ENCODE measurements at regions not wholly inside any gene's neighbourhood (a gene's known extent, or its start where the extent isn't known, plus 50 kb on each side); places are given as distances from the start of the nearest gene placed in this dataset.

GRCh38 chr11:82268627-82269026 lies 465.0 kb downstream of the FAM181B start:
- no peak for ATAC-seq
- ChIA-PET CTCF (no interaction called here), POLR2A (no interaction called here)
- no peak overlapping the region for H3K4me3 ChIP-seq (ENCODE audit: low read depth in 2 of 2, low read length in 2 of 2)
- intact Hi-C loops (cut with micrococcal nuclease; ENCODE audit: unreplicated experiment) (no loop called here), in situ Hi-C loops (cut with HindIII; ENCODE audit: low pct_unique_long_range_greater_than_20kb, low sequenced_read_pairs) (no loop called here)
- H3K4me1 ChIP-seq (ENCODE audit: control insufficient read depth, insufficient read depth, low read length): no peaks in the 10 kb centered on the region
- H3K27ac ChIP-seq (ENCODE audit: low read length): no peak overlapping the region
- no peak for DNase-seq (ENCODE audit: low read depth, low spot score)
- no peaks in the 10 kb centered on the region for H3K27me3 ChIP-seq (ENCODE audit: control insufficient read depth, insufficient read depth, low read length)
- H3K9me3 ChIP-seq (ENCODE audit: control insufficient read depth, insufficient read depth, low read depth, low read length): no peaks in the 10 kb centered on the region
- TF ChIP-seq TCF7L2 (IDR thresholded peaks at IDR 0.05; ENCODE audit: low read depth, low read length) (no peak), CTCF (IDR thresholded peaks at IDR 0.05) (no peak), POLR2AphosphoS5 (IDR thresholded peaks at IDR 0.05; ENCODE audit: low read depth, low read length) (no peak), REST (IDR thresholded peaks at IDR 0.05; ENCODE audit: insufficient read depth in 1 of 2, low read depth in 2 of 2, low read length in 1 of 2) (no peak), SIN3A (IDR thresholded peaks at IDR 0.05; ENCODE audit: borderline replicate concordance, insufficient read depth, low read depth, low read length) (no peak)
- no TSS peak for BruUV-seq (replicated peaks)
- no peaks in the 10 kb centered on the region for H3K36me3 ChIP-seq (ENCODE audit: control insufficient read depth, insufficient read depth, low read length)

GRCh38 chr11:82267186-82267585 lies 466.5 kb downstream of the FAM181B start:
- DNase-seq (ENCODE audit: low read depth, low spot score) (no peak), ATAC-seq (no peak)
- no peaks in the 10 kb centered on the region for H3K9me3 ChIP-seq (ENCODE audit: control insufficient read depth, insufficient read depth, low read depth, low read length)
- ChIA-PET CTCF (no interaction called here), POLR2A (no interaction called here)
- no peaks in the 10 kb centered on the region for H3K4me1 ChIP-seq (ENCODE audit: control insufficient read depth, insufficient read depth, low read length)
- no peak for TF ChIP-seq TCF7L2 (IDR thresholded peaks at IDR 0.05; ENCODE audit: low read depth, low read length)
- TF ChIP-seq CTCF (IDR thresholded peaks at IDR 0.05): no peak
- TF ChIP-seq REST (IDR thresholded peaks at IDR 0.05; ENCODE audit: insufficient read depth in 1 of 2, low read depth in 2 of 2, low read length in 1 of 2): no peak
- TF ChIP-seq POLR2AphosphoS5 (IDR thresholded peaks at IDR 0.05; ENCODE audit: low read depth, low read length): no peak
- no peak for TF ChIP-seq SIN3A (IDR thresholded peaks at IDR 0.05; ENCODE audit: borderline replicate concordance, insufficient read depth, low read depth, low read length)
- no peaks in the 10 kb centered on the region for H3K36me3 ChIP-seq (ENCODE audit: control insufficient read depth, insufficient read depth, low read length)
- H3K27me3 ChIP-seq (ENCODE audit: control insufficient read depth, insufficient read depth, low read length): no peaks in the 10 kb centered on the region
- no peak overlapping the region for H3K27ac ChIP-seq (ENCODE audit: low read length)
- in situ Hi-C loops (cut with HindIII; ENCODE audit: low pct_unique_long_range_greater_than_20kb, low sequenced_read_pairs): no loop called here
- no peak overlapping the region for H3K4me3 ChIP-seq (ENCODE audit: low read depth in 2 of 2, low read length in 2 of 2)
- no TSS peak for BruUV-seq (replicated peaks)
- intact Hi-C loops (cut with micrococcal nuclease; ENCODE audit: unreplicated experiment): no loop called here

Measured in Panc1 (cell line).